ENCODE measurements at regions not wholly inside any gene's neighbourhood (a gene's known extent, or its start where the extent isn't known, plus 50 kb on each side); places are given as distances from the start of the nearest gene placed in this dataset.

- TF ChIP-seq CTCF (IDR thresholded peaks at IDR 0.05) (no peak), POLR2A (IDR thresholded peaks at IDR 0.05) (no peak), POLR2AphosphoS5 (IDR thresholded peaks at IDR 0.05) (no peak)
Observed at GRCh38 chr1:30291526-30291925, 431.9 kb downstream of the MATN1 start.
